A549 (cell line): ENCODE measurements at regions not wholly inside any gene's neighbourhood (a gene's known extent, or its start where the extent isn't known, plus 50 kb on each side); places are given as distances from the start of the nearest gene placed in this dataset.
"Not testable (repeated sequence)": the region's sequence is repeated elsewhere in the genome, so short reads cannot be mapped to it uniquely, and the experiment has no call there.

Experiments
- CBX2 ChIP-seq: fragments of 200-600 bp; sonication (generic); IDR thresholded peaks from 2 replicates; pipeline ENCODE4 v1.6.1; 2016; ENCODE audit warnings: low read depth, mild to moderate bottlenecking, borderline replicate concordance
- CHD2 ChIP-seq: fragments of 150-350 bp; IDR thresholded peaks from 2 replicates; pipeline ENCODE4 v1.6.1; 2014; ENCODE audit warnings: low read length; ENCODE audit not compliant: partially characterized antibody
- EP300 ChIP-seq, 2 experiments: fragments of >200 bp; sonication (Bioruptor Twin); formaldehyde crosslinking; IDR thresholded peaks; 2 replicates in 1 of 2; 3 replicates in 1 of 2; pipeline ENCODE4 v1.6.1; 2016 to 2017
- KDM5A ChIP-seq: fragments of 200-600 bp; sonication (generic); IDR thresholded peaks from 2 replicates; pipeline ENCODE4 v1.6.1; 2016; ENCODE audit warnings: antibody characterized with exemption, mild to moderate bottlenecking
- POLR2A ChIP-seq: IDR thresholded peaks from 2 replicates; pipeline ENCODE4 v1.6.1; 2012; ENCODE audit warnings: mild to moderate bottlenecking, low read length
- RAD21 ChIP-seq, 2 experiments: fragments of >200 bp in 1 of 2; sonication (Bioruptor Twin) in 1 of 2; formaldehyde crosslinking in 1 of 2; IDR thresholded peaks in 1 of 2; conservative IDR thresholded peaks in 1 of 2; 2 replicates in 1 of 2; 3 replicates in 1 of 2; pipeline ENCODE4 v1.6.1; 2012 to 2018; ENCODE audit warnings: inconsistent platforms in 1 of 2
- RCOR1 ChIP-seq: fragments of 150-350 bp; IDR thresholded peaks from 2 replicates; pipeline ENCODE4 v1.6.1; 2014; ENCODE audit warnings: antibody characterized with exemption, low read length, low read depth
- RFX5 ChIP-seq: fragments of 450-650 bp; IDR thresholded peaks from 2 replicates; pipeline ENCODE4 v1.7.1; 2014; ENCODE audit warnings: antibody characterized with exemption, mild to moderate bottlenecking, moderate library complexity
- SREBF2 ChIP-seq: fragments of 450-650 bp; IDR thresholded peaks from 2 replicates; pipeline ENCODE4 v1.6.1; 2014; ENCODE audit warnings: mild to moderate bottlenecking, moderate library complexity
- ZSCAN20 ChIP-seq: fragments of 250-450 bp; sonication (Bioruptor Pico); IDR thresholded peaks from 2 replicates; pipeline ENCODE4 v1.8.0; 2022; ENCODE audit warnings: mild to moderate bottlenecking, moderate library complexity
- TF ChIP-seq, protein P1 (sequence below): fragments of >200 bp; sonication (Bioruptor Twin); formaldehyde crosslinking; IDR thresholded peaks from 3 replicates; pipeline ENCODE4 v1.5.1; 2016
- TF ChIP-seq, protein P2 (sequence below): fragments of 200-600 bp; sonication (generic); IDR thresholded peaks from 2 replicates; pipeline ENCODE4 v1.6.1; 2016; ENCODE audit warnings: antibody characterized with exemption, mild to moderate bottlenecking, moderate library complexity
- TF ChIP-seq, protein P3 (sequence below): IDR thresholded peaks from 2 replicates; pipeline ENCODE4 v1.6.1; 2012

DNA sequence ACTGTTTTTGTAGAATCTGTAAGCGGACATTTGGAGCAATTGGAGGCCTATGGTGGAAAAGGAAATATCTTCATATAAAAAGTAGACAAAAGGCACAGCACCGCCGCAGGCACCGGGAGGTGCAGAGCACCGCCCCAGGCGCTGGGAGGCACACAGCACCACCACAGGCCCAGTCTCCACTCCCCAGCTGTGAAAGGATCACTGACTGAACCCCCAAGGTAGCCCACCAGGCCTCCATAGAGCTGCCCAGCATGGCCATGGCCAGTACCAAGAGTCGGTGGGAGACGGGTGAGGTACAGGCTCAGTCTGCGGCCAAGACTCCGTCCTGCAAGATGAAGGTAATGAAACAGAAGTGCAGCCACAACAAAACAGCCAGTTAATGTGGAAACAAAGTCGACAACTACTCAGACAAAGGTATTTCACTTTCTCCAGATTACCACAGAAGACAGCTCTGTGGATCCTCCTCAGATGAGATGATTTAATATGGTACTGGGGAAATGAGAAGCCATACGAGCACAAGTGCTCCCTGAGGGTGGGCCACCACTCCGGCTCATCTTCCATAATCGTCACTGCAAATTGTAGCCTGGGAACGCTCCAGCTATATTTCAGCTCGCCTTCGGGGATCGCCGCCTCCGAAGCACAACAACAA is 244.9 kb downstream of the FOXD4L6 start:
- TF ChIP-seq, protein P1, sequence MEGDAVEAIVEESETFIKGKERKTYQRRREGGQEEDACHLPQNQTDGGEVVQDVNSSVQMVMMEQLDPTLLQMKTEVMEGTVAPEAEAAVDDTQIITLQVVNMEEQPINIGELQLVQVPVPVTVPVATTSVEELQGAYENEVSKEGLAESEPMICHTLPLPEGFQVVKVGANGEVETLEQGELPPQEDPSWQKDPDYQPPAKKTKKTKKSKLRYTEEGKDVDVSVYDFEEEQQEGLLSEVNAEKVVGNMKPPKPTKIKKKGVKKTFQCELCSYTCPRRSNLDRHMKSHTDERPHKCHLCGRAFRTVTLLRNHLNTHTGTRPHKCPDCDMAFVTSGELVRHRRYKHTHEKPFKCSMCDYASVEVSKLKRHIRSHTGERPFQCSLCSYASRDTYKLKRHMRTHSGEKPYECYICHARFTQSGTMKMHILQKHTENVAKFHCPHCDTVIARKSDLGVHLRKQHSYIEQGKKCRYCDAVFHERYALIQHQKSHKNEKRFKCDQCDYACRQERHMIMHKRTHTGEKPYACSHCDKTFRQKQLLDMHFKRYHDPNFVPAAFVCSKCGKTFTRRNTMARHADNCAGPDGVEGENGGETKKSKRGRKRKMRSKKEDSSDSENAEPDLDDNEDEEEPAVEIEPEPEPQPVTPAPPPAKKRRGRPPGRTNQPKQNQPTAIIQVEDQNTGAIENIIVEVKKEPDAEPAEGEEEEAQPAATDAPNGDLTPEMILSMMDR, result not testable (repeated sequence)
- TF ChIP-seq RCOR1; ZSCAN20; EP300 (IDR thresholded peaks at IDR 0.05); POLR2A; RFX5; CHD2; SREBF2; RAD21 (conservative IDR thresholded peaks at IDR 0.05 in 1 of 2, IDR thresholded peaks at IDR 0.05 in 1 of 2); CBX2; KDM5A: not testable (repeated sequence)
- TF ChIP-seq, protein P2, sequence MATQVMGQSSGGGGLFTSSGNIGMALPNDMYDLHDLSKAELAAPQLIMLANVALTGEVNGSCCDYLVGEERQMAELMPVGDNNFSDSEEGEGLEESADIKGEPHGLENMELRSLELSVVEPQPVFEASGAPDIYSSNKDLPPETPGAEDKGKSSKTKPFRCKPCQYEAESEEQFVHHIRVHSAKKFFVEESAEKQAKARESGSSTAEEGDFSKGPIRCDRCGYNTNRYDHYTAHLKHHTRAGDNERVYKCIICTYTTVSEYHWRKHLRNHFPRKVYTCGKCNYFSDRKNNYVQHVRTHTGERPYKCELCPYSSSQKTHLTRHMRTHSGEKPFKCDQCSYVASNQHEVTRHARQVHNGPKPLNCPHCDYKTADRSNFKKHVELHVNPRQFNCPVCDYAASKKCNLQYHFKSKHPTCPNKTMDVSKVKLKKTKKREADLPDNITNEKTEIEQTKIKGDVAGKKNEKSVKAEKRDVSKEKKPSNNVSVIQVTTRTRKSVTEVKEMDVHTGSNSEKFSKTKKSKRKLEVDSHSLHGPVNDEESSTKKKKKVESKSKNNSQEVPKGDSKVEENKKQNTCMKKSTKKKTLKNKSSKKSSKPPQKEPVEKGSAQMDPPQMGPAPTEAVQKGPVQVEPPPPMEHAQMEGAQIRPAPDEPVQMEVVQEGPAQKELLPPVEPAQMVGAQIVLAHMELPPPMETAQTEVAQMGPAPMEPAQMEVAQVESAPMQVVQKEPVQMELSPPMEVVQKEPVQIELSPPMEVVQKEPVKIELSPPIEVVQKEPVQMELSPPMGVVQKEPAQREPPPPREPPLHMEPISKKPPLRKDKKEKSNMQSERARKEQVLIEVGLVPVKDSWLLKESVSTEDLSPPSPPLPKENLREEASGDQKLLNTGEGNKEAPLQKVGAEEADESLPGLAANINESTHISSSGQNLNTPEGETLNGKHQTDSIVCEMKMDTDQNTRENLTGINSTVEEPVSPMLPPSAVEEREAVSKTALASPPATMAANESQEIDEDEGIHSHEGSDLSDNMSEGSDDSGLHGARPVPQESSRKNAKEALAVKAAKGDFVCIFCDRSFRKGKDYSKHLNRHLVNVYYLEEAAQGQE, result not testable (repeated sequence)
- TF ChIP-seq, protein P3, sequence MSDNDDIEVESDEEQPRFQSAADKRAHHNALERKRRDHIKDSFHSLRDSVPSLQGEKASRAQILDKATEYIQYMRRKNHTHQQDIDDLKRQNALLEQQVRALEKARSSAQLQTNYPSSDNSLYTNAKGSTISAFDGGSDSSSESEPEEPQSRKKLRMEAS, result not testable (repeated sequence)
